ENCODE measurements at regions not wholly inside any gene's neighbourhood (a gene's known extent, or its start where the extent isn't known, plus 50 kb on each side); places are given as distances from the start of the nearest gene placed in this dataset.

DNA sequence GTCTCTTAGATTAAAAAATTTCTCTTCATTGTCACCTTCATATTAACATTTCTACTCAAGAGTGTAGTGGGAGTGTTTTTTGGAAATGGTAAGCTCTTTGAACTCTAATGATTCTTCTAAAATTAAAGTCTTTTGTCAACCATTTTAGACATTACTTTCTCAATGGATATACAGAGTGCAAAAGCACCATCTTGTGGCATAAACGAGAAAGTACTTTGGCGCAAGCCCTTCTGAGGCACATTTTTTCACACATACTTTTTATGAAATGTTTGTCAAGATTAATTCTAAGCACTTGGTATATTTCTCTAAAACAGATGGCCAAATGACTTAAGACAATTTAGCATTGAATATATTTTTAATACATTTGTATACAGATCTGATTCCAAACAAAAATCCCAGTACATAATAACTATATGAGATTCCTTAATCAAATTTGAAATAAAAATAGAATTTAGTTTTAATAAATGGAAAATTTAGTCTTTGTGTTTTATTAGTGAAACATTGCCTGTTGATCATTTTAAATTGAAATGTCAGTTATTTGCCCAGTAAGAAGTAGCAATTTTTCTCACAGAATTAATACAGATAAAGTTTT lies 63.3 kb upstream of the GALNT5 start:
- TF ChIP-seq, protein P1, sequence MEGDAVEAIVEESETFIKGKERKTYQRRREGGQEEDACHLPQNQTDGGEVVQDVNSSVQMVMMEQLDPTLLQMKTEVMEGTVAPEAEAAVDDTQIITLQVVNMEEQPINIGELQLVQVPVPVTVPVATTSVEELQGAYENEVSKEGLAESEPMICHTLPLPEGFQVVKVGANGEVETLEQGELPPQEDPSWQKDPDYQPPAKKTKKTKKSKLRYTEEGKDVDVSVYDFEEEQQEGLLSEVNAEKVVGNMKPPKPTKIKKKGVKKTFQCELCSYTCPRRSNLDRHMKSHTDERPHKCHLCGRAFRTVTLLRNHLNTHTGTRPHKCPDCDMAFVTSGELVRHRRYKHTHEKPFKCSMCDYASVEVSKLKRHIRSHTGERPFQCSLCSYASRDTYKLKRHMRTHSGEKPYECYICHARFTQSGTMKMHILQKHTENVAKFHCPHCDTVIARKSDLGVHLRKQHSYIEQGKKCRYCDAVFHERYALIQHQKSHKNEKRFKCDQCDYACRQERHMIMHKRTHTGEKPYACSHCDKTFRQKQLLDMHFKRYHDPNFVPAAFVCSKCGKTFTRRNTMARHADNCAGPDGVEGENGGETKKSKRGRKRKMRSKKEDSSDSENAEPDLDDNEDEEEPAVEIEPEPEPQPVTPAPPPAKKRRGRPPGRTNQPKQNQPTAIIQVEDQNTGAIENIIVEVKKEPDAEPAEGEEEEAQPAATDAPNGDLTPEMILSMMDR (IDR thresholded peaks at IDR 0.05) = peak in 3 of 4 experiments; percentile 35 to 61 (median 46)
- TF ChIP-seq EP300 (IDR thresholded peaks at IDR 0.05) = no peak

All from sigmoid colon (tissue), 4 donors.